Panc1 (cell line): ENCODE measurements at regions not wholly inside any gene's neighbourhood (a gene's known extent, or its start where the extent isn't known, plus 50 kb on each side); places are given as distances from the start of the nearest gene placed in this dataset.

Source experiments
- ATAC-seq: fragments of 200-7000 bp; cut with Tn5 transposase; 2 replicates; pipeline ENCODE4 v1.9.1; 2020; ENCODE audit warnings: mild to moderate bottlenecking, moderate library complexity
- BruUV-seq: library from RNA; stranded (reverse); fragments of 400-500 nt; replicated peaks from 2 replicates; lab custom pipeline; 2021; lab: Mats Ljungman, UMichigan
- CTCF ChIA-PET: fragments of 300-600 bp; sonication (Branson Sonifier 250); formaldehyde crosslinking; loops from one replicate; lab custom pipeline; 2022; ENCODE audit warnings: antibody characterized with exemption; lab: Charles Lee
- POLR2A ChIA-PET: fragments of 300-600 bp; sonication (Branson Sonifier 250); formaldehyde crosslinking; loops from one replicate; lab custom pipeline; 2022; ENCODE audit warnings: antibody characterized with exemption; lab: Charles Lee
- DNase-seq: peaks from one replicate; pipeline ENCODE4 v3.0.0-alpha.2; 2010; ENCODE audit warnings: low read depth, low spot score
- H3K27ac ChIP-seq: 2 replicates; pipeline ENCODE4 v1.5.1; 2011; ENCODE audit warnings: mild to moderate bottlenecking, low read length, inconsistent platforms
- H3K27me3 ChIP-seq: fragments of 200-500 bp; sonication (Bioruptor generic); 2 replicates; pipeline ENCODE4 v1.6.0; 2014; ENCODE audit warnings: low read length, inconsistent platforms; ENCODE audit not compliant: control insufficient read depth, insufficient read depth
- H3K36me3 ChIP-seq: fragments of 200-500 bp; sonication (Bioruptor generic); 2 replicates; pipeline ENCODE4 v1.5.1; 2014; ENCODE audit warnings: inconsistent platforms, mild to moderate bottlenecking, low read length, moderate library complexity; ENCODE audit not compliant: control insufficient read depth, insufficient read depth
- H3K4me1 ChIP-seq: 2 replicates; pipeline ENCODE4 v1.5.1; 2011; ENCODE audit warnings: inconsistent platforms, mild to moderate bottlenecking, low read length, moderate library complexity; ENCODE audit not compliant: control insufficient read depth, insufficient read depth
- H3K4me3 ChIP-seq, 2 experiments: 2 replicates each; pipeline ENCODE4 v1.5.1; 2011 to 2012; ENCODE audit warnings: low read depth in 2 of 2, low read length in 2 of 2, mild to moderate bottlenecking in 2 of 2, inconsistent platforms in 1 of 2, moderate library complexity in 1 of 2
- H3K9me3 ChIP-seq: fragments of 200-500 bp; sonication (Bioruptor generic); 2 replicates; pipeline ENCODE4 v1.5.1; 2014; ENCODE audit warnings: low read depth, mild to moderate bottlenecking, inconsistent platforms, low read length, moderate library complexity; ENCODE audit not compliant: control insufficient read depth, insufficient read depth
- CTCF ChIP-seq: fragments of 450-650 bp; IDR thresholded peaks from 2 replicates; pipeline ENCODE4 v1.5.1; 2017; ENCODE audit warnings: mild to moderate bottlenecking
- POLR2AphosphoS5 ChIP-seq: IDR thresholded peaks from 2 replicates; pipeline ENCODE4 v1.6.1; 2012; ENCODE audit warnings: mild to moderate bottlenecking, low read depth, low read length, moderate library complexity
- REST ChIP-seq, 2 experiments: IDR thresholded peaks; 2 replicates each; pipeline ENCODE4 v1.6.1; 2011 to 2012; ENCODE audit warnings: low read depth in 2 of 2, control low read depth in 1 of 2, low read length in 1 of 2, mild to moderate bottlenecking in 1 of 2, moderate library complexity in 1 of 2; ENCODE audit not compliant: insufficient read depth in 1 of 2
- SIN3A ChIP-seq: IDR thresholded peaks from 2 replicates; pipeline ENCODE4 v1.6.1; 2012; ENCODE audit warnings: low read depth, mild to moderate bottlenecking, low read length, moderate library complexity, borderline replicate concordance; ENCODE audit not compliant: insufficient read depth
- TCF7L2 ChIP-seq: IDR thresholded peaks from 2 replicates; pipeline ENCODE4 v1.6.1; 2011; ENCODE audit warnings: mild to moderate bottlenecking, low read depth, low read length, inconsistent platforms
- in situ Hi-C: cut with HindIII; loops from 2 replicates; pipeline ENCODE4 v1.10.0; 2016; ENCODE audit warnings: low sequenced_read_pairs, low pct_unique_long_range_greater_than_20kb
- intact Hi-C: fragments of 100-400 bp; cut with micrococcal nuclease; formaldehyde crosslinking; loops from one replicate; pipeline ENCODE4 v1.10.0; 2022; ENCODE audit not compliant: unreplicated experiment

- Histone ChIP-seq H3K27me3 (no peaks in the 10 kb centered on the region), H3K36me3 (no peaks in the 10 kb centered on the region), H3K4me3 (no peak overlapping the region), H3K9me3 (no peaks in the 10 kb centered on the region), H3K27ac (no peak overlapping the region), H3K4me1 (no peaks in the 10 kb centered on the region)
- in situ Hi-C loops = no loop called here
- POLR2A ChIA-PET = no interaction called here
- TF ChIP-seq SIN3A (no peak), CTCF (no peak), TCF7L2 (no peak)
- no peak for ATAC-seq
- BruUV-seq = no TSS peak
- DNase-seq = no peak
- intact Hi-C loops = no loop called here
- CTCF ChIA-PET = no interaction called here
Measured at GRCh38 chr10:18797286-18797685, 138.1 kb downstream of the ARL5B start.

- BruUV-seq = no TSS peak
- ChIA-PET CTCF (no interaction called here), POLR2A (no interaction called here)
- intact Hi-C loops = no loop called here
- Histone ChIP-seq H3K4me3 (no peak overlapping the region), H3K27ac (no peak overlapping the region), H3K36me3 (no peaks in the 10 kb centered on the region), H3K4me1 (no peaks in the 10 kb centered on the region), H3K9me3 (no peaks in the 10 kb centered on the region), H3K27me3 (no peaks in the 10 kb centered on the region)
- in situ Hi-C loops = no loop called here
- ATAC-seq (no peak), DNase-seq (no peak)
- TF ChIP-seq REST (IDR thresholded peaks at IDR 0.05; ENCODE audit: insufficient read depth in 1 of 2, low read depth in 2 of 2, low read length in 1 of 2) (peak; percentile 68; a peak in 3 of 4 replicates), POLR2AphosphoS5 (no peak), SIN3A (no peak), CTCF (no peak), TCF7L2 (no peak)
Measured at GRCh38 chr10:18822156-18822555, 162.9 kb downstream of the ARL5B start.
